ENCODE measurements at regions not wholly inside any gene's neighbourhood (a gene's known extent, or its start where the extent isn't known, plus 50 kb on each side); places are given as distances from the start of the nearest gene placed in this dataset.

DNA sequence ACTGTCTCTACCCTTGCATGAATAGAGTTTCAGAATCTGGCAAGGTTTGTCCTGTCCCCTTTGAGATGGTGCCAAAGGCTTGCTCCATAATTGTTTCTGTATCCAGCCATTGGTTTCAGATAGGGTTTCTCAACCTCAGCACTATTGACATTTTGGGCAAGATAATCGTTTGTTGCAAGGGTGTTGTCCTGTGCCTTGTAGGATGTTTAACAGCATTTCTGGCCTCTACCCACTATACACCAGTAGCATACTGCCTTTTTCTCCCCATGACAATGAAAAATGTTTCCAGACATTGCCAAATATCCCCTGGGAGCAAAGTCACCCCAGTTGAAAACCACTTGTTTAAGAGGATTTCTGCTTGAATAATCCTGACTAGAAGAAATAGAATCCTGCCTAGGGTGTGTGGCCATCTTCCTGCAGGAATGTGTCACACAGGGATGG is 126.8 kb downstream of the CDC42EP3 start:
- DNase-seq (ENCODE audit: low spot score) = no peak

DNA sequence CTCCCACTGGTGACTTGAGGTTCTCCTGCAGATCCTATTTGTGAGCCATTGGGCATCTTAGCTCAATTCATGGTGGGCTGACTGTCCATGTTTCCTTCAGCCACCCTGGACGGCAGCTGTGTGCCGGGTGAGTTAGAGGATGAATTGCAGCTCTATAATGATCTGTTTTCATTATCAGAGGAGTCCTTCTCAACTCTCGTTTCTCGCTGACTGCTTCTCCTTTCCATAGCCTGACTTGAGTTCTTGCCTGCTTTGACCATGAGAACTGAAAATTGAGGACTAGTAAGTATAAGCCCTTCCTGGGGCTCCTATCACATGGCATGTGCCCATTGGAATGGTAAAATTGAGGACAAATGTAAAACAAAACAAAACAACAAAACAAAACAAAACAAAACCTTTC is 121.8 kb downstream of the CDC42EP3 start:
- DNase-seq (ENCODE audit: low spot score) = no peak

DNA sequence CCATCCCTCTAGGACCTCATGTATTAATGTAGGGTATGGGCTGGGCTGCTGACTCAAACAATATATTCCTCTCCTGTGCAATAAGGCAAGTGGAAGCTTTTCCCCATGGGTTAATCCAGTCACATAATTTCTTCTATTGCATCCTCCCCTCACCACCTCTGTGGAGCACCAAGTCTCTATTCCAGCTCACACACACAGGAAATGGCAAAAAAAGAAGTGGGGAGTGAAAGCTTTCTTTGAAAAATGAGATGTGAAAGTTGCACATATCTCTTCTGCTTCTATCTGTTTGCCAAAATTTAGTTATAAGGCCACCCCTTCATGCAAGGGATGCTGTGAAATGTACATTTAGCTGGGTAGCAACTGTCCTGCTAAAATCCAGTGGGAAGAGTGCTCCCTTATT is 121.3 kb downstream of the CDC42EP3 start:
- DNase-seq (ENCODE audit: low spot score) = no peak

DNA sequence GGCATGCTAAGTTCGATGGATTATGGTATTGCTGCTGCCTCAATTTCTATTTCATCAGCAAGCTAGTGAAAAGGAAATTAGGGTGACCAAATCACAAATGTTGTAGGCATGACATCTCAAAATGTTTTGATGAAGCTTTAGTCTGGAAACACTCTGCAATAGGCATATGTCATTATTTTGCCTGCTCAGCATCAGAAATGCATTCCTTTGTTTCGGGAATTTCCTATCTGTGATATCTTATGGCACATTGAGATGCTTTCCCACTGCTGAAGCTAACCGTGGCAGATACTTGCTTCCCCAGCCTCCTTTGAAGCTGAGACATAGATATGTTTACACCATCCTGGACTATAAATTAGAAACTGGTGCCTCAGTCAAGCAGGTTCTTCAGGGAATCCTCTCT is 119.7 kb downstream of the CDC42EP3 start:
- no peak for DNase-seq (ENCODE audit: low spot score)

DNA sequence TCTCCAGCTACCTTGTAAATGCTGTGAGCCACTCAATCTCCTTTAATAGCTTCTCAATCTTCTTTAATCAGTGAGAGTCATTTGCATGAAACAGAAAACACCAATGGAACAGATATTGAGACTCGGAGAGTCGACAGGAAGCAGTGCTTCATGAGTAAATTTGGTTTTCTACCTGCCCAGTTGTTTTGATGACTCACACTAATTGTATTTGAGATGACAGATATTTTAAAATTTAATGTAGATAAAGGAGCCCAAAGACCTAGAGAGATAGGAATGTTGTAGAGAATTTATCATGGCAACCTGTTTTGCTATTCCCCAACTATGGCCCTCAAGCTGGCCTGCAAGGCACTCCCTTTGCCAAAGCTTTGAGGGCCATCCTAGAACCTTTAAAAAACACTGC is 119.1 kb downstream of the CDC42EP3 start:
- DNase-seq (ENCODE audit: low spot score) = no peak

DNA sequence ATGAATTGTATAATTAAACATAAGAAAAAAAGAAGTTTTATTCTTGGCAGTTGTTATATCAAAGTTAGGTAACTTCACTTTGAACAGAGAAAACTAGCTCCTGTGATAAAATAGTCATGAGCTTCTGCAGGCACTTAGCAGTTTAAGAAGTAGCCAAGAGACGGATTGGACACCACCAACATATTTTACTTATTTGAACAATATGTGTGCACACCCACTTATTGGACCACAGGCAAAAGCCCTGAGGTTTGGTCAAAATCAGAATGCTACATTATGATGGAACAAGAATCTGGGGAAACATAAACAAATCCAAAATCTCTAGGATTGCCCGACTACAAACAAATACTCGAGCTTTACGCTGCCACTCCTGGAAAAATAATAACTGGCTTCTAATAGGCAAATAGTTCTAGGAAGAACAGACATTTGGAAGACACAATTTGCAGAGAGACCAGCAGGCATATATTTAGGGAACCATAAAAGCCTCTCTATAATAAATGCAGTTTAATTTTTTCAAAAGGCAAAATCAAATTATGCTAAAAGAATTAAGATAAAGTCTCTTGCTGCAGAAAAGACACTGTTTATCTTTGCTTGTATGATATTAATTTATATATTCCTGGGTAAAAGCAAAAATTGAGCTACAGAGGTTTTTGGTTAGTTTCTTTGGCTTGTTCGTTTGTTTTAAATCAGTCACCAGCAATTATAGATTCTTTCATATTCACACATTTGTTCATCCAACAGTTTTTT is 117.9 kb downstream of the CDC42EP3 start:
- DNase-seq (ENCODE audit: low spot score) = no peak

DNA sequence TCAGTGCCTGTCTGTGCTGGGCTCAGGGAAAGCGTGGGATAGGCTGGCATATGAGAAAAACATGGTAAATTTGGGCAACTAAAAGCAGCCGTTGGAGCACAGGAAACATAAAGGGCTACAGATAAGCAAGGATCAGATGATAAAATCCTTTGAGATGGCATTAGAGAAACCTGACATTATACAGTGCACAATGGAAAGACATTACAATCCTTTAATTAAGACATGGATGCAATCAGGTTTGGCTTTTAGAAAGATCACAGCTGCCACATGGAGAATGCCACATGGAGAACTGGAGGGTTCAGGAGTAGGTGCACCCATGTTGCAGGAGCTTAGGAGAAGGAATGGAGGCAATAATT is 117.3 kb downstream of the CDC42EP3 start:
- DNase-seq (ENCODE audit: low spot score) = no peak

DNA sequence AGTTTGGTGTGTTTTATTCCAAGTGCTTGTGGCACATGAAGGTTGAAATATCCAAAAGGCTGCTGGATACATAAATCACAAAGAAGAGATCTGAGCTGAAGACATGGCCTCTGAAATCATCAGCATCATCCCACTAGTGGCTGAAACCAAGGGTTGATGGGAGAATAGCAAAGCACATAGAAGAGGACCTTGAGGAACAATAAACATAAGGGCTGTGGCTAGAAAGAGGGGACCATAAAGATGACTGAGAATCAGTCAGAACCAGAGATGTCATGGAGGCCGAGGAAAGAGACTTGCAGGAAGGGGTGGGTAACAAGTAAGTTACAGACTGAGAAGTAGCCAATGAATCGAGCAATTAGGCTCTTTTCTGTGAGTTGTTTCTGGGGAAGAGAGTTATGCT is 116.8 kb downstream of the CDC42EP3 start:
- DNase-seq (ENCODE audit: low spot score) = no peak

DNA sequence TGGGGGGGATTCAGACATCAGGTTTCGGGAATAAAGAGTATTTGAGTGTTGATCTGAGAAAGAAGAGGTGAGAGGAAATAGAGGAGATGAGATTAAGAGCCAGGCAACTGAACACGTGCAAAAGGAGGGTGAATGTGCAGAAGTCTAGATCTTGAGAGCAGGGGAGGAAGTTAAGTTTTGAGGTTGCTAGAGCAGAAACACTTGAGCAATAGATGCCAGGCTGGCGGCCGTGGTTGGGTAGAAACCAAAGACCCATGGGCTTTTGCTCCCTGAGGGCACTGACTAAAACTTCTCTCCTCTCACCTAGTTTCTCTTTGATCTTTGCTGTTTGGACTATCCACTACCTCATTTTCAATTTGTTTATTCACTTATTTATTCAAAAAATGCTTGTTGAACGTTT is 116.0 kb downstream of the CDC42EP3 start:
- peak; percentile 62 for DNase-seq (ENCODE audit: low spot score)

DNA sequence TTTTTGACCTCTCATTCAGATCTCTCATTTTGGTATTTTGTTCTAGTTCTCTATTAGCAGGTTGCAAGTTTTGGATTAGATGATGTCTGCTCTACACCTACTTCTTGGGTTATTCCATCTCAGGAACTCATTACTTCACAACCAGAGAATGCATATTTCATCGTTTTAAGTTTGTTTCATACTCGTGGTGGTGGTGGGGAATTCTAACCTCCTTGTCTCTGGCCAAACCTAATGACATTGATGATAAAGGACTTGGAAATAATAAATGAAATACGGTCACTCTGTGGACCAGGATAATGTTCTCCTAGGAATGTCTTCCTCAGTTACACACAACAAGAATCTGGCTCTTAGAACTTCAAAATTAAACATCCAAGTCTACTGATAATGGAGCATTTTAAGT is 115.2 kb downstream of the CDC42EP3 start:
- no peak for DNase-seq (ENCODE audit: low spot score)

DNA sequence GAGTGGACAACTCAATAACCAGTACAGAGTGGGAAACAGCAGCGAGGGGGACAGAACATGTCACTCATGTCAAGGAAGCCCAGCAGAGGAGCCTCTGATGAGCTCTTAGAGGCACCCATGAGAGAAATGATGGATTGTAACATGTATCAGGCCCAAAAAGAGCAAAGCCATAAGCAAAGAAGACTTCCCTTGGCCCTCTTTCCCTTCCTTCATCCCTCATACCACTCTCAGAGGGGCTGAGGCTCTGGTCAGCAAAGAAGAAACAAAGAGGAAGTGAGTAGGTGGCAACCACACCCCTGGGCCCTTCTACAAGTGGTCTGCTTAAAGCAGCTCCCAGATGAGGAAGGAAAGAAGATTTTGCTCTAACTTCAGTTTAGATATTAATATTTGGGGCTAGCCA is 112.8 kb downstream of the CDC42EP3 start:
- DNase-seq (ENCODE audit: low spot score) = peak; percentile 32

DNA sequence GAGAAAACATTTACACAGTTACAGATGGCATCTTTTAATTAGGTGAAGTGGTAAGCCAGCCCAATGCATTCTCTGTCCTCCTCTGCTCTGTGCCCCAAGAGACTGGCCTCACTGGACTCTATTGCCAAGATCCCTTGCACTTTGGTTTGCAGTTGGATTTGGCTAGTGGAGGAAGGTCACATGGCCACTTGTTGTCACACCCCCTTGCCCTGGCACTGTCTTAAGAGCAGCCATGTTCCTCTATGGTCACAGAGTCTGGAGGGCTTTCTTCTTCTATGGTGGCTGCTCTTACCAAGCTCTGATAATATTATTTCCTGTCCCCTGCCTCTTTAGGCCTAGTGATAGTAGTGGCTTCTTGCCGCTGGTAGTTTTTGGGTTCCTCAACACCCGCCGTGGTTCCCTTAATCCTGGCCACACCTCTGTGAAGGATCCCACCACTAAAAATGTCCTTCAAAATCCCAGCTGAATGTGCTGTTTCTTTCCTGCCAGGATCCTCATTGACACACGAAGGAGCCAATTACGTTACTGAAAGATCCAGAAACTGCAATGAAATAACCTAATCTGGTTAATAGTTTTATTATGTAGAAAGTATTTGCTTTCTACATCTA is 111.1 kb downstream of the CDC42EP3 start:
- DNase-seq (ENCODE audit: low spot score) = no peak

DNA sequence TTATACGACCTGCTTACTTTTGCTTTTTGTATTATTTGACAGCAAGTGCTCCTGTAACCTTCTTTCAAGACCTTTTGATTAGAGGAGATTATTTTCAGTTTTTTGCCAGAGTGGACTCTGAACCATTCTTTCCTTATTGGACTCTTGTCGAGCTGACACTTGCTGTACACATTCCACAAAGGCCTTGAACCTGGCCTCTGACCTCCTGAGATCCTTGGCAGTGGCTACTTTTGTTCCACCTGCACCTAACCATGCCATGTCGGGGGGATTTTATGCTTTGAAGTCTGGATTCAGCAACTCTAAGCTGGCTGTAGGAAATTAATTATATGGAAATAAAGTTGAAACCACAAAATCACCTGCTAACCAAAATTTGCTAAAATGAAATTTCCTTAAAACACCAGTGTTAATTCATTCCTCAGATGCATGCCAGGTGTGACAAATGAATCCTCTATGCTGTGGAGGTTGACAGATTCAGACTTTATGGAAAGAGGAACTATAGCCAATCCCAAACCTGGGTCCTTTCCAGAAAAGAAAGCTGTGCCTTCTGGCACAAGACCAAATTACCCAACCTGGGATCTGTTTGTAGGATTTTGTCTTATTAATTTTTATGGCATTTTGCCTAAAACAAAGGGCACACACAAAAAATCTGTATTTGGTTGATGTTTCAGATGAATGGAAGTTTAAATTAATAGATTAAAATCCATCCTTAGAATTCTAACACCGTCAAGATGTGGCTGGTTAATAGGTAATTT is 110.4 kb downstream of the CDC42EP3 start:
- DNase-seq (ENCODE audit: low spot score) = no peak

DNA sequence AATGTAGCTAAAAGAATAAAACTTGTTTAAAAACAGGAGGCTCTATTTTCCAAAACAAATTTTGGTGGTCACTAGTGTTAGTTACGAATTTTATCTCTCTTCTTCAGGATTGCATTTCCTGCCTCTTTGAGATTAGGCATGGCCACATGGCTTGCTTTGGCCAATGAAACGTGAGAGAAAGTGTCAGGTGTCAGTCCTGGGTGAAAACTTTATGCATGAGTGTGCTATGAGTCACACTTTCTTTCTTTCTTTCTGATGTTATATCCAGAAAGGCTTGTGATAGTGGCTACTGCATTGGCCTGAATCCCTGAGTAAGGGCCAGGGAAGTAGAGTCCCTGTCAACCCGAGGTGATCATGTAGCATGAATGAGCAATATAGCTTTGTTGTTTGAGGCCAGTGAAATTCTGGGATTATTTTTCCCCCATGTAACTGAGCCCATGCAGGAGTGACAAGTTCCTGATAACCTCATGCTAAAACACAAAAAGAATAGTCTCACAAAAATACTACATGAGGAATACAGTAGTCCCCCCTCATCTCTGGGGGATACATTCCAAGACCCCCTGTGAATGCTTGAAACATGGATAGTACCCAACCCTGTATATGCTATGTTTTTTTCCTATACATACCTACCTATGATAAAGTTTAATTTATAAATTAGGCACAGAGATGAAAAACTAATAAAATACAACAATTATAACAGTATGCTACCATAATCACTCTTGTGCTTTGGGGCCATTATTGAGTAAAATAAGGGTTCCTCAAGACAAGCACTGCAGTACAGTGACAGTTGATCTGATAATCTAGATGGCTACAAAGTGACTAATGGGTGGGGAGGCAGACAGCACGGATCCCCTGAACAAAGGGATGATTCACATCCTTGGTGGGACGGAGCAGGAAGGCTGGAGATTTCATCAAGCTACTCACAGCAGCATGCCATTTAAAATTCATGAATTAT is 109.5 kb downstream of the CDC42EP3 start:
- DNase-seq (ENCODE audit: low spot score) = peak; percentile 24

DNA sequence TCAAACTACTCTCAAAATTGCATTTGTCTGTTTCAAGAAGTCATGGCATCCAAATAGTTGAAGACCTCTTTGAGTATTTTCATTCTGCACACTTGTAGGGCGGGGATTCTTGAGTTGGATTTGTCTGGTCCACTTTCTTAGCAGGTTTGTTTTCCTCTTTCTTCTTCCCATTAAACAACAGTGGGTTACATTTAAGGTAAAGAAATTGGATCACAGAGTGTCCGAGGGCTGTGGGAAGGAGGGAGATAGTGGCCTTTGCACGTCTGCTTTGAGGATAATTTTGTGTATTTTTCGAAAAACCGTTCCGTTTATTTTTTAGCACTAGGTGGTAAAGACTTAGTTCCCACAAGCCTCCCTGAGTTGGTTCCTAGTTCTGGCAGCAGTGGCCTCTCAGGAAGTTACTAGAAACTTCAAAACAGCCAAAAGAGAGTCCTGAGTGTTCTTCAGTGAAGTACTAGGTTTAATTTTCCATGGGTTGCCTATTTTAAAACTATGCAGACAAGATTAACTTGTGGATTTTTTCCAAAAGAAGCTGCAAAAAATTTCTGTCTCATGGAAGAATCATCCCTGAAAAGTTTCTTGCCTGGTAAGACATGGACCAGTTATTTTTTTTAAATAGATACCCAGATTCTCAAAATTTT is 107.9 kb downstream of the CDC42EP3 start:
- no peak for DNase-seq (ENCODE audit: low spot score)

DNA sequence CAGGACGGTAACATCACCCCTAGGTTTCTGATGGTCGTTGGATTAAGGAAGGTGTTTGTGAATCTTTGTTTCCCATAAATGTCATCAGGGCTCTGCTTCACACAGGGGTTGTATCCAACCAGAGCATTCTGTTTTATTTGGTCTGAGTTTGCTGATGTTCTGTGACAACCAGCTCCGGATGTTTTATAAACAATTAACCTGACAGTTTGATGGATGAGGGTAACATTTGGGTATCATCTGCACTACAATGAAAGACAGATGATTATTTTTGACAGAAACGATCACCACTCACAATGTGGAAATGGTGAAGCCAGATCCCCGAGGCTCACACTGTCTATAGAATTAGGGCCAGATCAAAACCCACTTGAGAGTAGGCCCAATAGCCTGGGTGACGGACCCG is 107.1 kb downstream of the CDC42EP3 start:
- DNase-seq (ENCODE audit: low spot score) = no peak

DNA sequence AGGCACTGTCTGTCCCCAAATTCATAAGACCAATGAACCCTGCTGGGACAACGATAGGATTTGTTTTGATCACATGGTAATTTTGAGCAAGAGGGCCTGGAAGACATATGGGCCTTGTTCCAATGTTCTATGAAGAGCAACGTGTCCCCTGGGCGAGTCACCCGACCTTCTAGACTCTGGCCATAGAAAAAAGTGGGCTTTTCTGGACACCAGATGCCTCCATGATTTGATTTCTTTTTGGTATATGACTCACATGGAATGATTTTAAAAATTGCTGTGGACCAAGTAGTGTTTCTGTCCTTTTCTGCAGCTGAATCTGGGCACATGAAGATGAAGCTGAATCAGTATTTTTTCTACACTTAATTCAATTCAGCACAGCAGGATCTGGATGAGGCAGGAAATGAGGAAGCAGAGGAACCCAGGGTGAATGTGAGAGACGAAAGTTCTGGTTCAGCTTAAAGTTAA is 104.9 kb downstream of the CDC42EP3 start:
- no peak for DNase-seq (ENCODE audit: low spot score)

DNA sequence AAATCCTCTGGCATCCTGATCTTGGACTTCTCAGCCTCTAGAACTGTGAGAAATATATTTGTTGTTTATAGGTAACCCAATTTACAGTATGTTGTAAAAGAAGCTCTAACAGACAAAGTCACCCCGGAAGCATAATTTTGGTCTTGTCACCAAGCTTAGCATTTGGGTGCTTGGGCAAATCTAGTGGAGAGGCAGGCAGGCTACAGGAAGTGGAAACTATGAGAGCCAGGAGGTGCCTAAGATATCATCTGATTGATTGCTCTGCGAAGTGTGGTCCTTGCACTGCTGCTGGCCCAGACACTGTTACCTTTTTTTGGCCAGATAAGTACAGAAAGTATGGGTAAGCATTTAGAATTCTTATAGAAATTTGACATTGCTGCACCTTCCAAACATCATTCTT is 102.9 kb downstream of the CDC42EP3 start:
- DNase-seq (ENCODE audit: low spot score) = no peak

DNA sequence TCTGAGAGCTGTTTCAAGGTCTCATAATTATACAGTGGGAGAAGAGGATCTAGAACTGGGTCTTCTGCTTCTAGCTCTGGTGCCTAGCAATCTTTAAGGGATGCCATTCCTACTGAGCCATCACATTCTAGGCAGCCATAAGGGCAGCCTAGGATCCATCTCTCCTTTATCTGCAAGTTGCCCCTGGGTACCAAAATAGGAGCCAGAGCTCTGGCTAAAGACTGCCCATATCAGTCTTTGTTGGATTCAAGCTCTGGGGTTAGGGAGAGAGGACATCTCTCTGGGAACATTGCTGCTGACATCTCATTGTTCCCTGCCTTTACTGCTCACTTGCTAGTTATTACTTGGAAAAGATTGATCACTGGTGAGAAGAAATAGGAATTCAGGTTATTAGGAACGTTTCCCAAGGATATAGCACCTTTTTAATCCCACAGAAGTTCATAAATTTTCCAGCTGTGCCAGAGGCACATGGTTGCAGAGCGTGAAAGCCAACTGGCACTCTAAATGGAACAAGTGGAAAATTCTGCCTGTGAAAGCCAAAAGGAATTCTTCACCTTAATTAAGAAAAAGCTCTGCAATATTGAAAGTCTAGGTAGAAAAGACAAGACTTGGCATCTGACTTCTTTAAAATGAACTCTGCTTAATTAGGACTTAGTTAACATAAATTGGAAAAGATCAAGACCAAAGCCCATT is 102.2 kb downstream of the CDC42EP3 start:
- DNase-seq (ENCODE audit: low spot score) = no peak

DNA sequence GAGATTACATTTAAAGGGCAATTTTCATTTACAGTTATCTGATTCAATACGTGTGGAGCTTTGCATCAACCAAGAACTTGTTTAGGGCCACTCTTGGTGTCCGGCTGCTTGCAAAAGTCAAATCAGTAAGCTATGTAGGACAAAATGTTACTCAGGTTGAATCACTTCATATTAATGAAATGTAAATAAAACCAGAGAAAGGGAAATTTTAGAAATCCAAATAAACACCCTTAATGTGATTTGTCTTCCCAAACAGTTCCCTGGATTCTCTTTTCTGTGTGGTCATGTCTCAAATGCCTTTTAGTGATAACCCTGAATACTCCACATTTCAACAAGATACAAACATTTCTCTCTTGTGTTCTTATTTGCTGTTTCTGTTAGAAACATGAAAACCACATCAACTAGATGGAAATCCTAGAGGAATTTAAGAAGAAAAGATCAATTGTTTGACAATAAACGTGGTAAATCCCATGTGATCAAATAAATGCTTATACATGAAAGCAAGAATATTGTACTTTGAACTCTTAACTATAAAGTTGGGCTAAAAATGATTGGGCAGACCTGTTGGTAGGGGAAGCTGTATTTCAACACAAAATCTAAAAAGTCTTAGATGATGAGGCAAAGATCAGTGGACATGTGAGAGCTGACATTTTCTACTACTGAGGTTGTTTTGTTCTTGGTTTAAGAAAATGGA is 101.3 kb downstream of the CDC42EP3 start:
- DNase-seq (ENCODE audit: low spot score) = no peak
